Uterus (tissue), 3 donors: ENCODE measurements at regions not wholly inside any gene's neighbourhood (a gene's known extent, or its start where the extent isn't known, plus 50 kb on each side); places are given as distances from the start of the nearest gene placed in this dataset.

Experiments used
- DNase-seq, 2 donors: peaks; one replicate each; pipeline ENCODE4 v3.0.0-alpha.2; 2019 to 2020
- H3K27ac ChIP-seq, 2 donors: fragments of 200-600 bp; sonication (generic); 1 replicate in 1 of 2; 2 replicates in 1 of 2; pipeline ENCODE4 v1.5.1; 2016 to 2018
- H3K27me3 ChIP-seq, 2 donors: fragments of 200-600 bp; sonication (generic); one replicate each; pipeline ENCODE4 v1.5.1; 2018 to 2019; ENCODE audit warnings: control low read depth in 1 of 2
- H3K36me3 ChIP-seq, 2 donors: fragments of 200-600 bp; sonication (generic); one replicate each; pipeline ENCODE4 v1.5.1; 2019; ENCODE audit warnings: control low read depth in 1 of 2
- H3K4me1 ChIP-seq, 2 donors: fragments of 200-600 bp; sonication (generic); one replicate each; pipeline ENCODE4 v1.5.1; 2018 to 2019; ENCODE audit warnings: control low read depth in 1 of 2
- H3K4me3 ChIP-seq, 2 donors: fragments of 200-600 bp; sonication (generic); 1 replicate in 1 of 2; 2 replicates in 1 of 2; pipeline ENCODE4 v1.5.1; 2018 to 2019; ENCODE audit warnings: mild to moderate bottlenecking in 1 of 2
- H3K9me3 ChIP-seq, 2 donors: fragments of 200-600 bp; sonication (generic); one replicate each; pipeline ENCODE4 v1.5.1; 2019; ENCODE audit warnings: control low read depth in 1 of 2
- CTCF ChIP-seq, 4 experiments: fragments of 200-600 bp in 2 of 4; fragments of 450-650 bp in 2 of 4; sonication (generic) in 2 of 4; IDR thresholded peaks; one replicate each; pipeline ENCODE4 v1.5.1; 2016 to 2019; ENCODE audit warnings: antibody characterized with exemption in 4 of 4, mild to moderate bottlenecking in 2 of 4, moderate library complexity in 1 of 4
- POLR2A ChIP-seq, 2 donors: fragments of 450-650 bp; IDR thresholded peaks; one replicate each; pipeline ENCODE4 v1.6.1; 2016; ENCODE audit warnings: antibody characterized with exemption in 2 of 2, mild to moderate bottlenecking in 1 of 2, moderate library complexity in 1 of 2
- intact Hi-C: fragments of 100-400 bp; cut with DNase I; formaldehyde crosslinking; loops from one replicate; pipeline ENCODE4 v1.15.1; 2023; ENCODE audit warnings: low total_unique reads
- donor health status: DM: yes; HTN: yes; CAD: no.

- H3K9me3 ChIP-seq, result peaks cover 0 to 13% of the 10 kb centered on the region in 2 donors
- H3K4me3 ChIP-seq, result no peak overlapping the region
- no peaks in the 10 kb centered on the region for H3K27me3 ChIP-seq
- TF ChIP-seq POLR2A (IDR thresholded peaks at IDR 0.05), result no peak
- no peak for TF ChIP-seq CTCF (IDR thresholded peaks at IDR 0.05)
- intact Hi-C loops, result no loop called here
- no peak for DNase-seq
- no peak overlapping the region for H3K27ac ChIP-seq
- H3K4me1 ChIP-seq, result no peaks in the 10 kb centered on the region
- H3K36me3 ChIP-seq, result no peaks in the 10 kb centered on the region
Measured at GRCh38 chr3:150038830-150039229, 68.1 kb upstream of the PFN2 start.

GRCh38 chr3:150036780-150037179 is 66.1 kb upstream of the PFN2 start:
- DNase-seq, result no peak
- no peaks in the 10 kb centered on the region for H3K36me3 ChIP-seq
- no peaks in the 10 kb centered on the region for H3K4me1 ChIP-seq
- no peaks in the 10 kb centered on the region for H3K27me3 ChIP-seq
- H3K9me3 ChIP-seq, result peaks cover 0 to 7% of the 10 kb centered on the region in 2 donors
- no peak for TF ChIP-seq CTCF (IDR thresholded peaks at IDR 0.05)
- no peak for TF ChIP-seq POLR2A (IDR thresholded peaks at IDR 0.05)
- no peak overlapping the region for H3K27ac ChIP-seq
- intact Hi-C loops, result no loop called here
- H3K4me3 ChIP-seq, result no peak overlapping the region

- Histone ChIP-seq H3K27me3 (no peaks in the 10 kb centered on the region), H3K4me1 (no peaks in the 10 kb centered on the region), H3K27ac (no peak overlapping the region), H3K9me3 (no peaks in the 10 kb centered on the region), H3K4me3 (no peak overlapping the region), H3K36me3 (no peaks in the 10 kb centered on the region)
- intact Hi-C loops, result no loop called here
- no peak for DNase-seq
- TF ChIP-seq CTCF (IDR thresholded peaks at IDR 0.05) (no peak), POLR2A (IDR thresholded peaks at IDR 0.05) (no peak)
Measured at GRCh38 chr3:150035910-150036612, 65.4 kb upstream of the PFN2 start.

- H3K36me3 ChIP-seq, result no peaks in the 10 kb centered on the region
Measured at GRCh38 chr3:150035301-150035779, 64.6 kb upstream of the PFN2 start.

More at GRCh38 chr3:150035301-150035779, 64.6 kb upstream of the PFN2 start:
- Histone ChIP-seq H3K4me3 (no peak overlapping the region), H3K9me3 (no peaks in the 10 kb centered on the region), H3K27ac (no peak overlapping the region), H3K27me3 (no peaks in the 10 kb centered on the region), H3K4me1 (no peaks in the 10 kb centered on the region)
- intact Hi-C loops, result no loop called here
- TF ChIP-seq POLR2A (IDR thresholded peaks at IDR 0.05) (no peak), CTCF (IDR thresholded peaks at IDR 0.05) (no peak)
- DNase-seq, result no peak
